ENCODE measurements at regions not wholly inside any gene's neighbourhood (a gene's known extent, or its start where the extent isn't known, plus 50 kb on each side); places are given as distances from the start of the nearest gene placed in this dataset.

- TF ChIP-seq CTCF (IDR thresholded peaks at IDR 0.05) (no peak), POLR2A (IDR thresholded peaks at IDR 0.05) (no peak)
- Histone ChIP-seq H3K4me3 (no peak overlapping the region), H3K27ac (no peak overlapping the region), H3K9me3 (no peaks in the 10 kb centered on the region), H3K36me3 (no peaks in the 10 kb centered on the region), H3K4me1 (no peaks in the 10 kb centered on the region), H3K27me3 (no peaks in the 10 kb centered on the region)
- DNase-seq (no peak), ATAC-seq (no peak)
- 41% methylated on average over 2 of the region's 2 CpGs for WGBS (ENCODE audit: insufficient coverage, low coverage, low lambda C conversion rate, missing lambda C conversion rate)
- intact Hi-C loops (cut with DNase I) = no loop called here
Measured at GRCh38 chr10:90372451-90372850, 485.4 kb downstream of the HTR7 start.

GRCh38 chr10:90373911-90374310, 483.9 kb downstream of the HTR7 start:
- WGBS (ENCODE audit: insufficient coverage, low coverage, low lambda C conversion rate, missing lambda C conversion rate) = 67% methylated on average over 1 of the region's 1 CpG
- Histone ChIP-seq H3K4me3 (no peak overlapping the region), H3K9me3 (no peaks in the 10 kb centered on the region), H3K27ac (no peak overlapping the region), H3K4me1 (no peaks in the 10 kb centered on the region), H3K36me3 (no peaks in the 10 kb centered on the region), H3K27me3 (no peaks in the 10 kb centered on the region)
- DNase-seq (no peak), ATAC-seq (no peak)
- intact Hi-C loops (cut with DNase I) = no loop called here
- TF ChIP-seq CTCF (IDR thresholded peaks at IDR 0.05) (no peak), POLR2A (IDR thresholded peaks at IDR 0.05) (no peak)

- no peak overlapping the region for H3K27ac ChIP-seq
- no peak for ATAC-seq
- no peaks in the 10 kb centered on the region for H3K9me3 ChIP-seq
- WGBS (ENCODE audit: insufficient coverage, low coverage, low lambda C conversion rate, missing lambda C conversion rate) = 52% methylated on average over 3 of the region's 3 CpGs
- no peaks in the 10 kb centered on the region for H3K27me3 ChIP-seq
- H3K36me3 ChIP-seq = no peaks in the 10 kb centered on the region
- intact Hi-C loops (cut with DNase I) = no loop called here
- TF ChIP-seq CTCF (IDR thresholded peaks at IDR 0.05) (no peak), POLR2A (IDR thresholded peaks at IDR 0.05) (no peak)
- DNase-seq = no peak
- no peaks in the 10 kb centered on the region for H3K4me1 ChIP-seq
- H3K4me3 ChIP-seq = no peak overlapping the region
Measured at GRCh38 chr10:90378524-90379076, 479.2 kb downstream of the HTR7 start.

GRCh38 chr10:90381468-90381867, 476.4 kb downstream of the HTR7 start:
- 33% methylated on average over 2 of the region's 2 CpGs for WGBS (ENCODE audit: insufficient coverage, low coverage, low lambda C conversion rate, missing lambda C conversion rate)
- H3K27ac ChIP-seq = no peak overlapping the region
- H3K36me3 ChIP-seq = no peaks in the 10 kb centered on the region
- H3K9me3 ChIP-seq = no peaks in the 10 kb centered on the region
- ATAC-seq (no peak), DNase-seq (no peak)
- no peaks in the 10 kb centered on the region for H3K27me3 ChIP-seq
- intact Hi-C loops (cut with DNase I) = no loop called here
- H3K4me1 ChIP-seq = no peaks in the 10 kb centered on the region
- H3K4me3 ChIP-seq = no peak overlapping the region
- TF ChIP-seq POLR2A (IDR thresholded peaks at IDR 0.05) = no peak
- TF ChIP-seq CTCF (IDR thresholded peaks at IDR 0.05) = no peak

DNA sequence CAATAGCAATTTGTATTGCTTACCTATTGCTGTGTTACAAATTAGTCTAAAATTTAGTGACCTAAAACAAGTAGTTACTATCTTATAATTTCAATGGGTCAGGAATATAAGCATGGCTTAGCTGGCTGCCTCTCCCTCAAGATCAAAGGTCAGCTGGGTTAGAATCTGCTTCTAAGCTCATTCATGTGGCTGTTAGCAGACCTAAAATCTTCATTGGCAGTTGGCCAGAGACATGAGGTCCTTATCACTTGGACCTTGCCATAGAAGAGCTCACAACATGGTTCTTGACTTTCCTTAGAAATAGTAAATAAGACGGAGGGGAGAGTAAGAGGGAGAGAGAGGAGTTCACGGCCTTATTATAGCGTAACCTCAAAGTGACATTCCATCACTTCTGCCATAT, 468.0 kb downstream of the HTR7 start:
- H3K4me1 ChIP-seq = no peaks in the 10 kb centered on the region
- H3K9me3 ChIP-seq = no peaks in the 10 kb centered on the region
- H3K27me3 ChIP-seq = no peaks in the 10 kb centered on the region
- no peak for TF ChIP-seq POLR2A (IDR thresholded peaks at IDR 0.05)
- no peak for TF ChIP-seq CTCF (IDR thresholded peaks at IDR 0.05)
- H3K36me3 ChIP-seq = no peaks in the 10 kb centered on the region
- ATAC-seq (no peak), DNase-seq (no peak)
- H3K27ac ChIP-seq = no peak overlapping the region
- intact Hi-C loops (cut with DNase I) = no loop called here
- WGBS (ENCODE audit: insufficient coverage, low coverage, low lambda C conversion rate, missing lambda C conversion rate) = 86% methylated on average over 3 of the region's 3 CpGs
- no peak overlapping the region for H3K4me3 ChIP-seq
